Activated CD8-positive, alpha-beta memory T cell treated with anti-CD3 and anti-CD28 coated beads, Interleukin-2, amount 10 ng/mL, durations not matched to agents 7 days and 5 days (primary cell): ENCODE measurements at regions not wholly inside any gene's neighbourhood (a gene's known extent, or its start where the extent isn't known, plus 50 kb on each side); places are given as distances from the start of the nearest gene placed in this dataset.
"Not testable (repeated sequence)": the region's sequence is repeated elsewhere in the genome, so short reads cannot be mapped to it uniquely, and the experiment has no call there.

Experiments used
- ATAC-seq: fragments of 150-1000 bp; cut with Tn5 transposase; one replicate; pipeline ENCODE4 v1.10.0; 2021; ENCODE audit warnings: moderate library complexity
- CTCF ChIA-PET: fragments of 350-600 bp; sonication (Branson Sonifier 250); formaldehyde crosslinking; loops from one replicate; lab custom pipeline; 2021; ENCODE audit warnings: antibody characterized with exemption; lab: Charles Lee
- DNase-seq: peaks from one replicate; pipeline ENCODE4 v3.0.0-alpha.2; 2020
- H3K27ac Mint-ChIP-seq: one replicate; pipeline ENCODE4 v1.8.0; 2021; ENCODE audit warnings: mild to moderate bottlenecking, mixed read lengths
- H3K27me3 Mint-ChIP-seq: one replicate; pipeline ENCODE4 v1.8.0; 2021; ENCODE audit warnings: mixed read lengths
- H3K36me3 Mint-ChIP-seq: one replicate; pipeline ENCODE4 v1.8.0; 2021; ENCODE audit warnings: mild to moderate bottlenecking, mixed read lengths
- H3K4me1 Mint-ChIP-seq: one replicate; pipeline ENCODE4 v1.8.0; 2021; ENCODE audit warnings: mixed read lengths
- H3K4me3 Mint-ChIP-seq: one replicate; pipeline ENCODE4 v1.8.0; 2021; ENCODE audit warnings: mild to moderate bottlenecking, moderate library complexity, mixed read lengths
- H3K9me3 Mint-ChIP-seq: one replicate; pipeline ENCODE4 v1.8.0; 2022; ENCODE audit warnings: low read depth, mixed read lengths

- H3K36me3 Mint-ChIP-seq, H3K4me1 Mint-ChIP-seq, H3K4me3 Mint-ChIP-seq, H3K27ac Mint-ChIP-seq, DNase-seq, H3K27me3 Mint-ChIP-seq, ATAC-seq, H3K9me3 Mint-ChIP-seq, CTCF ChIA-PET: not testable (repeated sequence)
Measured at GRCh38 chr12:38197286-38197685, 119.3 kb upstream of the ALG10B start.

- H3K9me3 Mint-ChIP-seq, result no peaks in the 10 kb centered on the region
- no peaks in the 10 kb centered on the region for H3K27me3 Mint-ChIP-seq
- no peak for DNase-seq
- no peaks in the 10 kb centered on the region for H3K36me3 Mint-ChIP-seq
- no peaks in the 10 kb centered on the region for H3K4me1 Mint-ChIP-seq
- H3K27ac Mint-ChIP-seq, result no peak overlapping the region
- no peak for ATAC-seq
- CTCF ChIA-PET, result no interaction called here
- no peak overlapping the region for H3K4me3 Mint-ChIP-seq
Measured at GRCh38 chr12:38201461-38202276, 114.9 kb upstream of the ALG10B start.

GRCh38 chr12:38204831-38205230 lies 111.7 kb upstream of the ALG10B start:
- Mint-ChIP-seq H3K36me3 (no peaks in the 10 kb centered on the region), H3K27ac (no peak overlapping the region), H3K27me3 (no peaks in the 10 kb centered on the region), H3K4me3 (no peak overlapping the region), H3K9me3 (no peaks in the 10 kb centered on the region), H3K4me1 (no peaks in the 10 kb centered on the region)
- ATAC-seq (no peak), DNase-seq (no peak)
- CTCF ChIA-PET, result no interaction called here

- H3K27me3 Mint-ChIP-seq, result no peaks in the 10 kb centered on the region
- H3K4me1 Mint-ChIP-seq, result no peaks in the 10 kb centered on the region
- CTCF ChIA-PET, result no interaction called here
- ATAC-seq (no peak), DNase-seq (no peak)
- H3K36me3 Mint-ChIP-seq, result no peaks in the 10 kb centered on the region
- no peak overlapping the region for H3K27ac Mint-ChIP-seq
- no peaks in the 10 kb centered on the region for H3K9me3 Mint-ChIP-seq
- no peak overlapping the region for H3K4me3 Mint-ChIP-seq
Measured at GRCh38 chr12:38222011-38222410, 94.6 kb upstream of the ALG10B start.

GRCh38 chr12:38238328-38238727 lies 78.2 kb upstream of the ALG10B start:
- H3K27ac Mint-ChIP-seq, ATAC-seq, H3K4me3 Mint-ChIP-seq, H3K36me3 Mint-ChIP-seq, H3K27me3 Mint-ChIP-seq, DNase-seq, H3K4me1 Mint-ChIP-seq, CTCF ChIA-PET, H3K9me3 Mint-ChIP-seq: not testable (repeated sequence)

- Mint-ChIP-seq H3K4me1 (no peaks in the 10 kb centered on the region), H3K27ac (no peak overlapping the region), H3K36me3 (no peaks in the 10 kb centered on the region), H3K4me3 (no peak overlapping the region), H3K27me3 (no peaks in the 10 kb centered on the region), H3K9me3 (no peaks in the 10 kb centered on the region)
- CTCF ChIA-PET, result no interaction called here
- no peak for DNase-seq
- ATAC-seq, result no peak
Measured at GRCh38 chr12:38253778-38254177, 62.8 kb upstream of the ALG10B start.

- H3K4me3 Mint-ChIP-seq, result no peak overlapping the region
- no peaks in the 10 kb centered on the region for H3K4me1 Mint-ChIP-seq
- no peaks in the 10 kb centered on the region for H3K9me3 Mint-ChIP-seq
- H3K36me3 Mint-ChIP-seq, result peaks cover 1% of the 10 kb centered on the region
- DNase-seq (no peak), ATAC-seq (no peak)
- H3K27ac Mint-ChIP-seq, result no peak overlapping the region
- CTCF ChIA-PET, result no interaction called here
- H3K27me3 Mint-ChIP-seq, result no peaks in the 10 kb centered on the region
Measured at GRCh38 chr12:38258411-38258810, 58.2 kb upstream of the ALG10B start.
